KMS-11 (cell line): ENCODE measurements at regions not wholly inside any gene's neighbourhood (a gene's known extent, or its start where the extent isn't known, plus 50 kb on each side); places are given as distances from the start of the nearest gene placed in this dataset.

Source experiments
- H2AFZ ChIP-seq: fragments of 200-600 bp; sonication (generic); 2 replicates; pipeline ENCODE4 v1.6.1; 2016; ENCODE audit warnings: antibody characterized with exemption, mixed run types, low read depth
- H3K27ac ChIP-seq: fragments of 200-600 bp; sonication (generic); 2 replicates; pipeline ENCODE4 v1.6.1; 2016; ENCODE audit warnings: mild to moderate bottlenecking, mixed run types
- H3K27me3 ChIP-seq: fragments of 200-600 bp; sonication (generic); 2 replicates; pipeline ENCODE4 v1.6.1; 2017; ENCODE audit warnings: mild to moderate bottlenecking, low read depth, mixed run types, moderate library complexity; ENCODE audit not compliant: insufficient read depth
- H3K36me3 ChIP-seq: fragments of 200-600 bp; sonication (generic); 2 replicates; pipeline ENCODE4 v1.6.1; 2017; ENCODE audit warnings: mild to moderate bottlenecking, mixed run types; ENCODE audit not compliant: insufficient read depth
- H3K4me1 ChIP-seq: fragments of 200-600 bp; sonication (generic); 2 replicates; pipeline ENCODE4 v1.6.1; 2016; ENCODE audit warnings: mild to moderate bottlenecking, low read depth, mixed run types; ENCODE audit not compliant: poor library complexity, severe bottlenecking
- H3K4me2 ChIP-seq: fragments of 200-600 bp; sonication (generic); 2 replicates; pipeline ENCODE4 v1.7.0; 2016; ENCODE audit warnings: mild to moderate bottlenecking, mixed run types
- H3K4me3 ChIP-seq: fragments of 200-600 bp; sonication (generic); IDR thresholded peaks from 2 replicates; pipeline ENCODE4 v1.6.1; 2017; ENCODE audit warnings: low read depth, low read length, mixed read lengths; ENCODE audit not compliant: insufficient read depth
- H3K79me2 ChIP-seq: fragments of 200-600 bp; sonication (generic); 2 replicates; pipeline ENCODE4 v1.6.1; 2016; ENCODE audit warnings: low read depth, mixed run types; ENCODE audit not compliant: insufficient read depth
- H3K9ac ChIP-seq: fragments of 200-600 bp; sonication (generic); 2 replicates; pipeline ENCODE4 v1.6.1; 2016; ENCODE audit warnings: mild to moderate bottlenecking, mixed run types
- H4K20me1 ChIP-seq: fragments of 200-600 bp; sonication (generic); 2 replicates; pipeline ENCODE4 v1.6.1; 2016; ENCODE audit warnings: mild to moderate bottlenecking, mixed run types; ENCODE audit not compliant: insufficient read depth
- TF ChIP-seq, protein P1 (sequence below): fragments of 200-600 bp; sonication (generic); conservative IDR thresholded peaks from 2 replicates; pipeline ENCODE4 v1.6.1; 2017; ENCODE audit warnings: low read depth, mild to moderate bottlenecking, antibody characterized with exemption, low read length, moderate library complexity, mixed read lengths

DNA sequence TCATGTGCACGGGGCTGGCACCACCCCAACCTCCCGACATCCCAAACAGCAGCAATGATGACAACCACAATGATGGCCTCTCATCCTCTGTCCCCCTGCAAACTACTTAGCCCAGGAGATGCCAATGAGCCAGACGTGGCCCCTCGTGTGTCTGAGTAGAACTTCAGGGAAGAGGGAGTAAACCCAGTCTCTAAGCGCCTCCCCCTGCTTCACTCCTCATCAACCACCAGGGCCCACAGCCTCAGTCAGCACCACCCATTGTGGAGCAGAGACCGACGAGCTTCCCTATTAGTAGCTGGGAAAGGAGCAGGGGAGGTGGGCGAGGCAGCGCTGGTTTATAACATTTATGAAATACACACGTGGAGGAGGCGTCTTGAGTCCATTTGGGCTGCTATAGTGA is 182.7 kb upstream of the SFSWAP start:
- Histone ChIP-seq H3K79me2 (no peaks in the 10 kb centered on the region), H3K4me1 (no peaks in the 10 kb centered on the region), H3K27me3 (no peaks in the 10 kb centered on the region; the same call in 1 of the 2 replicates), H4K20me1 (no peaks in the 10 kb centered on the region), H3K4me3 (no peak overlapping the region), H3K36me3 (no peaks in the 10 kb centered on the region), H3K9ac (no peak overlapping the region), H3K4me2 (no peak overlapping the region), H3K27ac (no peak overlapping the region), H2AFZ (no peak overlapping the region)
- TF ChIP-seq, protein P1, sequence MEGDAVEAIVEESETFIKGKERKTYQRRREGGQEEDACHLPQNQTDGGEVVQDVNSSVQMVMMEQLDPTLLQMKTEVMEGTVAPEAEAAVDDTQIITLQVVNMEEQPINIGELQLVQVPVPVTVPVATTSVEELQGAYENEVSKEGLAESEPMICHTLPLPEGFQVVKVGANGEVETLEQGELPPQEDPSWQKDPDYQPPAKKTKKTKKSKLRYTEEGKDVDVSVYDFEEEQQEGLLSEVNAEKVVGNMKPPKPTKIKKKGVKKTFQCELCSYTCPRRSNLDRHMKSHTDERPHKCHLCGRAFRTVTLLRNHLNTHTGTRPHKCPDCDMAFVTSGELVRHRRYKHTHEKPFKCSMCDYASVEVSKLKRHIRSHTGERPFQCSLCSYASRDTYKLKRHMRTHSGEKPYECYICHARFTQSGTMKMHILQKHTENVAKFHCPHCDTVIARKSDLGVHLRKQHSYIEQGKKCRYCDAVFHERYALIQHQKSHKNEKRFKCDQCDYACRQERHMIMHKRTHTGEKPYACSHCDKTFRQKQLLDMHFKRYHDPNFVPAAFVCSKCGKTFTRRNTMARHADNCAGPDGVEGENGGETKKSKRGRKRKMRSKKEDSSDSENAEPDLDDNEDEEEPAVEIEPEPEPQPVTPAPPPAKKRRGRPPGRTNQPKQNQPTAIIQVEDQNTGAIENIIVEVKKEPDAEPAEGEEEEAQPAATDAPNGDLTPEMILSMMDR, result no peak

DNA sequence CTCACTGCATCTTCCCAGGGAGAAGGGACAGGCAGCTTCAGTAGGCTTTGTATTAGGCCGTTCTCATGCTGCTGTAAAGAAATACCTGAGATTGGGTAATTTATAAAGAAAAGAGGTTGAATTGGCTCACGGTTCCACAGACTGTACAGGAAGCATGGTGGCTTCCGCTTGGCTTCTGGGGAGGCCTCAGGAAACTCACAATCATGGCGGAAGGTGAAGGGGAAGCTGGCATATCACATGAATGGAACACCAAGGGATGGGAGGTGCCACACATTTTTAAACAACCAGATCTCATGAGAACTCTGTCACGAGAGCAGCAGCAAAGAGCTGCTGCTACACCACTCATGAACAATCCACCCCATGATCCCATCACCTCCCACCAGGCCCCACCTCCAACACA is 182.2 kb upstream of the SFSWAP start:
- Histone ChIP-seq H3K9ac (no peak overlapping the region), H3K27me3 (no peaks in the 10 kb centered on the region; the same call in 1 of the 2 replicates), H3K79me2 (no peaks in the 10 kb centered on the region), H3K36me3 (no peaks in the 10 kb centered on the region), H2AFZ (no peak overlapping the region), H3K4me1 (no peaks in the 10 kb centered on the region), H3K27ac (no peak overlapping the region), H4K20me1 (no peaks in the 10 kb centered on the region), H3K4me3 (no peak overlapping the region), H3K4me2 (no peak overlapping the region)
- TF ChIP-seq, protein P1, result no peak

DNA sequence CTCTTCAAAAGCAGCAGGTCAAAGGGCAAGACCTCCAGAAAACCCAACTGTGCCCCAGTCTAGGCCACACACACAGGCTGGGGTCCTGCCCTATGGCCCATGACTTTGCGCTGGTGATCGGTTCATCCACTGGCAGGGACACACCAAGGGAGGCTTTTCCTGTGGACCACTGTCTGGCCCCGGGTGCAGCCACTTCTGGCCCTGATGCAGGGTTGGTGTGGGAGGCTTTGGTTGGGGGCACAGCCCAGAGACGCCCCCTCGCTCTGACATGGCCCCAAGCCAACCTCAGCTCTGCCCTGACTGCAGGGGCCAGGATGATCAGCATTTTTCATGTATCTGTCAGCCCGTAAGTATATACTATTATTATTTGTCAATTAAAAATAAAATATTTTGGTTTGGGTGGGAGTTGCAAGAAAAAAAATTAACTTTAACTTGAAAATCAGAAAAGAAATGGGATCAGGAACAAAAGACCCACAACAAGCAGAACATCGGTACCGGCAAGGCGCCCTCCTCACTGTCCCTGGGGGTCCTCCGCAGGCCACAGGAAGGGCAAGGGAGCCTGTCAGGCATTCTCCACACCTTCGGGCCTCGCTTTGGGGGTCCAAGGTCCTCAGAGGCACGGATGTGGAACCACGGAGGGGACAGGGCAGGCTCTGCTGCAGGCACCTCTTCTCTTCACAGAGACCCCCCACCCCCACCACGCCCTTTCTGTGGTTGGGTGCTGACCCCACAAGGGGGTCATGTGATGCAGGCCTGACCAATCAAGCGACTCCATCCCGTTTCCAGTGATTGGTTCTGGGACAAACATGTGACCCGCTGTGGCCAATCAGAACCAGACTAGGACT is 181.5 kb upstream of the SFSWAP start:
- Histone ChIP-seq H3K79me2 (no peaks in the 10 kb centered on the region), H3K4me3 (no peak overlapping the region), H3K9ac (no peak overlapping the region), H4K20me1 (no peaks in the 10 kb centered on the region), H3K27ac (no peak overlapping the region), H3K4me1 (no peaks in the 10 kb centered on the region), H3K4me2 (no peak overlapping the region), H2AFZ (no peak overlapping the region), H3K36me3 (no peaks in the 10 kb centered on the region), H3K27me3 (no peaks in the 10 kb centered on the region; the same call in 1 of the 2 replicates)
- TF ChIP-seq, protein P1, result no peak

DNA sequence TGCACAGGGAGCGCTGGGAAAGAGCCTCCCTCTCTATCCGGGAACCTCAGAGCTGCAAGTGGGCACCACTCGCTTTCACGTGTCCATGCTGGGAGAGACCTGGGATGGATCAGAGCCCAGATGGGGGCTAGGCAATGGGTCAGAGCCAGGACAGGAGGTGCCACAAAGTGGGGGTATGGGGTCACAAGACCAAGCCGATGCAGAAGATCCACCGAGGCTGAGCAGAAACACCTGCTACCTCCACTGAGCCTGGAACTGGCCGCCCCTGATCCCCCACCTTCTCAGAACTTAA is 180.9 kb upstream of the SFSWAP start:
- no peaks in the 10 kb centered on the region for H3K36me3 ChIP-seq
- H2AFZ ChIP-seq, result no peak overlapping the region
- TF ChIP-seq, protein P1, result no peak
- no peak overlapping the region for H3K9ac ChIP-seq
- H3K79me2 ChIP-seq, result no peaks in the 10 kb centered on the region
- no peaks in the 10 kb centered on the region for H4K20me1 ChIP-seq
- no peaks in the 10 kb centered on the region for H3K4me1 ChIP-seq
- no peak overlapping the region for H3K27ac ChIP-seq
- no peak overlapping the region for H3K4me2 ChIP-seq
- H3K27me3 ChIP-seq, result no peaks in the 10 kb centered on the region; the same call in 1 of the 2 replicates
- H3K4me3 ChIP-seq, result no peak overlapping the region
